WTC11 (cell line): ENCODE measurements at regions not wholly inside any gene's neighbourhood (a gene's known extent, or its start where the extent isn't known, plus 50 kb on each side); places are given as distances from the start of the nearest gene placed in this dataset.

Experiments used
- ATAC-seq: fragments of 200-7000 bp; cut with Tn5 transposase; 2 replicates; pipeline ENCODE4 v1.10.0; 2021; ENCODE audit warnings: mild to moderate bottlenecking, moderate library complexity
- CTCF ChIA-PET: fragments of 300-600 bp; sonication (Branson Sonifier 250); formaldehyde crosslinking; loops from one replicate; lab custom pipeline; 2021; ENCODE audit warnings: antibody characterized with exemption; lab: Charles Lee
- POLR2A ChIA-PET: fragments of 350-600 bp; sonication (Branson Sonifier 250); formaldehyde crosslinking; loops from one replicate; lab custom pipeline; 2021; ENCODE audit warnings: antibody characterized with exemption; lab: Charles Lee
- DNase-seq: peaks from one replicate; pipeline ENCODE4 v3.0.0; 2021; ENCODE audit warnings: low spot score
- H3K27ac Mint-ChIP-seq: 2 replicates; pipeline ENCODE4 v1.8.0; 2021; ENCODE audit warnings: mixed read lengths
- H3K27me3 Mint-ChIP-seq: 2 replicates; pipeline ENCODE4 v1.8.0; 2021; ENCODE audit warnings: low read depth, mild to moderate bottlenecking, moderate library complexity, mixed read lengths
- H3K36me3 Mint-ChIP-seq: 2 replicates; pipeline ENCODE4 v1.8.0; 2021; ENCODE audit warnings: mixed read lengths
- H3K4me1 Mint-ChIP-seq: 2 replicates; pipeline ENCODE4 v1.8.0; 2022; ENCODE audit warnings: mixed read lengths
- H3K4me3 Mint-ChIP-seq: 2 replicates; pipeline ENCODE4 v1.8.0; 2021; ENCODE audit warnings: mild to moderate bottlenecking, moderate library complexity, mixed read lengths
- H3K9me3 Mint-ChIP-seq: 2 replicates; pipeline ENCODE4 v1.8.0; 2021; ENCODE audit warnings: mixed read lengths
- ATF6 ChIP-seq: sonication (generic); formaldehyde crosslinking; IDR thresholded peaks from 2 replicates; pipeline ENCODE4 v1.8.1; 2023; ENCODE audit warnings: mild to moderate bottlenecking, missing genetic modification reagents
- FOXK1 ChIP-seq: sonication (generic); formaldehyde crosslinking; IDR thresholded peaks from 2 replicates; pipeline ENCODE4 v1.8.0; 2022; ENCODE audit warnings: mild to moderate bottlenecking, moderate library complexity, missing genetic modification reagents
- GRHL2 ChIP-seq: fragments of 250-450 bp; sonication (Bioruptor Pico); IDR thresholded peaks from 2 replicates; pipeline ENCODE4 v1.8.0; 2022; ENCODE audit warnings: mild to moderate bottlenecking, moderate library complexity; ENCODE audit not compliant: insufficient replicate concordance, severe bottlenecking
- IRF2 ChIP-seq: sonication (generic); formaldehyde crosslinking; IDR thresholded peaks from 2 replicates; pipeline ENCODE4 v1.8.0; 2022; ENCODE audit warnings: low read depth, missing genetic modification reagents, borderline replicate concordance
- JUN ChIP-seq: sonication (generic); formaldehyde crosslinking; IDR thresholded peaks from 2 replicates; pipeline ENCODE4 v1.8.0; 2023; ENCODE audit warnings: mild to moderate bottlenecking, missing genetic modification reagents
- MXD4 ChIP-seq: fragments of 250-450 bp; sonication (Bioruptor Pico); IDR thresholded peaks from 2 replicates; pipeline ENCODE4 v1.8.0; 2021; ENCODE audit warnings: mild to moderate bottlenecking, moderate library complexity, borderline replicate concordance
- NFYB ChIP-seq: sonication (generic); formaldehyde crosslinking; conservative IDR thresholded peaks from 2 replicates; pipeline ENCODE4 v1.8.0; 2022; ENCODE audit warnings: low read depth, missing genetic modification reagents
- NR1H2 ChIP-seq: sonication (generic); formaldehyde crosslinking; IDR thresholded peaks from 2 replicates; pipeline ENCODE4 v1.9.0; 2021; ENCODE audit warnings: mild to moderate bottlenecking, moderate library complexity, missing genetic modification reagents
- OVOL2 ChIP-seq: fragments of 250-450 bp; sonication (Bioruptor Pico); IDR thresholded peaks from 2 replicates; pipeline ENCODE4 v1.9.0; 2021; ENCODE audit warnings: mild to moderate bottlenecking, borderline replicate concordance
- PRDM15 ChIP-seq: sonication (generic); formaldehyde crosslinking; IDR thresholded peaks from 2 replicates; pipeline ENCODE4 v1.8.0; 2022; ENCODE audit warnings: missing genetic modification reagents
- PREB ChIP-seq: sonication (generic); formaldehyde crosslinking; IDR thresholded peaks from 2 replicates; pipeline ENCODE4 v1.8.1; 2022; ENCODE audit warnings: mild to moderate bottlenecking, missing genetic modification reagents, moderate library complexity, borderline replicate concordance
- PRRX2 ChIP-seq: fragments of 250-450 bp; sonication (Bioruptor Pico); IDR thresholded peaks from 2 replicates; pipeline ENCODE4 v1.8.0; 2021; ENCODE audit warnings: mild to moderate bottlenecking
- SMAD3 ChIP-seq: sonication (generic); formaldehyde crosslinking; IDR thresholded peaks from 2 replicates; pipeline ENCODE4 v1.8.0; 2022; ENCODE audit warnings: missing genetic modification reagents, mild to moderate bottlenecking, borderline replicate concordance
- SOX15 ChIP-seq: fragments of 250-450 bp; sonication (Bioruptor Pico); IDR thresholded peaks from 2 replicates; pipeline ENCODE4 v1.9.0; 2021; ENCODE audit warnings: mild to moderate bottlenecking
- SP1 ChIP-seq: sonication (generic); formaldehyde crosslinking; conservative IDR thresholded peaks from 2 replicates; pipeline ENCODE4 v1.8.1; 2022; ENCODE audit warnings: missing genetic modification reagents
- TEAD1 ChIP-seq: sonication (generic); formaldehyde crosslinking; IDR thresholded peaks from 2 replicates; pipeline ENCODE4 v1.8.0; 2022; ENCODE audit warnings: mild to moderate bottlenecking, missing genetic modification reagents
- ZBTB21 ChIP-seq: sonication (generic); formaldehyde crosslinking; IDR thresholded peaks from 2 replicates; pipeline ENCODE4 v1.8.1; 2023; ENCODE audit warnings: mild to moderate bottlenecking, missing genetic modification reagents, borderline replicate concordance
- ZNF232 ChIP-seq: sonication (generic); formaldehyde crosslinking; IDR thresholded peaks from 2 replicates; pipeline ENCODE4 v1.8.0; 2022; ENCODE audit warnings: mild to moderate bottlenecking, missing genetic modification reagents
- ZNF317 ChIP-seq: sonication (generic); formaldehyde crosslinking; IDR thresholded peaks from 2 replicates; pipeline ENCODE4 v1.8.1; 2023; ENCODE audit warnings: low read depth, mild to moderate bottlenecking, moderate library complexity, missing genetic modification reagents, borderline replicate concordance
- TF ChIP-seq, protein P1 (sequence below): sonication (generic); formaldehyde crosslinking; IDR thresholded peaks from 2 replicates; pipeline ENCODE4 v1.8.0; 2022; ENCODE audit warnings: mild to moderate bottlenecking, missing genetic modification reagents
- TF ChIP-seq, protein P2 (sequence below): sonication (generic); formaldehyde crosslinking; conservative IDR thresholded peaks from 2 replicates; pipeline ENCODE4 v1.8.1; 2023; ENCODE audit warnings: mild to moderate bottlenecking, low read depth, missing genetic modification reagents, moderate library complexity
- TF ChIP-seq, protein P3 (sequence below): sonication (generic); formaldehyde crosslinking; conservative IDR thresholded peaks from 2 replicates; pipeline ENCODE4 v1.8.1; 2022; ENCODE audit warnings: mild to moderate bottlenecking, missing genetic modification reagents

GRCh38 chr12:59401862-59402261 is 194.0 kb upstream of the SLC16A7 start (continued):
- no peak for TF ChIP-seq PRRX2 (CRISPR knock-in tag)
- no peak for TF ChIP-seq JUN

DNA sequence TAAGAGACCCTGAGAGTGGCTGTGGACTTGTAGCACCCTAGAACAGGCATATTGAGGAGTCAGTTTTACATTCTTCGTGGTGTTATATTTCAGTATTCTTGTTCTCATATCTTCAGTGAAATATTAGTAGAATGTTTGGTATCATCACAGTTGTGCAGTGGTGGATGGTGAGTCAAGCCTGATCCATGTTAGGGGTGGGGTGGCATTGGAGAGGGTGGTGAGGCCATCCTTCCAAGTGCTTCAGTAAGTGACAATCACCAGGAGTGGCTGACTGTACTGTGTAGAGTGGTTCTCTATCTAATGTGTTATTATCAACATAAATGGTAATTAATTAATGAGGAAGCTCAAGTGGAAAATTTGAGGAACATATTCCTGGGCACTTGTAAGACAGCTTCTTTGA is 197.7 kb upstream of the SLC16A7 start:
- ChIA-PET POLR2A (no interaction called here), CTCF (interaction anchor here (1.0 kb wide), 1 partner anchor 9 kb away, joined by 3 read pairs; no protein-coding TSS in a partner anchor)
- Mint-ChIP-seq H3K27ac (no peak overlapping the region), H3K4me1 (peaks cover 2% of the 10 kb centered on the region), H3K9me3 (peaks cover 26% of the 10 kb centered on the region), H3K36me3 (peaks cover 11% of the 10 kb centered on the region), H3K27me3 (no peaks in the 10 kb centered on the region), H3K4me3 (no peak overlapping the region)
- ATAC-seq (no peak), DNase-seq (no peak)
- no peak for TF ChIP-seq SMAD3 (CRISPR knock-in tag)
- no peak for TF ChIP-seq MXD4 (CRISPR knock-in tag)
- no peak for TF ChIP-seq ATF6 (CRISPR knock-in tag)
- no peak for TF ChIP-seq FOXK1
- TF ChIP-seq ZNF232 (CRISPR knock-in tag): no peak
- no peak for TF ChIP-seq SOX15 (CRISPR knock-in tag)
- no peak for TF ChIP-seq ZBTB21 (CRISPR knock-in tag)
- no peak for TF ChIP-seq PRDM15 (CRISPR knock-in tag)
- TF ChIP-seq, protein P1, sequence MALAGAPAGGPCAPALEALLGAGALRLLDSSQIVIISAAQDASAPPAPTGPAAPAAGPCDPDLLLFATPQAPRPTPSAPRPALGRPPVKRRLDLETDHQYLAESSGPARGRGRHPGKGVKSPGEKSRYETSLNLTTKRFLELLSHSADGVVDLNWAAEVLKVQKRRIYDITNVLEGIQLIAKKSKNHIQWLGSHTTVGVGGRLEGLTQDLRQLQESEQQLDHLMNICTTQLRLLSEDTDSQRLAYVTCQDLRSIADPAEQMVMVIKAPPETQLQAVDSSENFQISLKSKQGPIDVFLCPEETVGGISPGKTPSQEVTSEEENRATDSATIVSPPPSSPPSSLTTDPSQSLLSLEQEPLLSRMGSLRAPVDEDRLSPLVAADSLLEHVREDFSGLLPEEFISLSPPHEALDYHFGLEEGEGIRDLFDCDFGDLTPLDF (CRISPR knock-in tag): no peak
- TF ChIP-seq, protein P2, sequence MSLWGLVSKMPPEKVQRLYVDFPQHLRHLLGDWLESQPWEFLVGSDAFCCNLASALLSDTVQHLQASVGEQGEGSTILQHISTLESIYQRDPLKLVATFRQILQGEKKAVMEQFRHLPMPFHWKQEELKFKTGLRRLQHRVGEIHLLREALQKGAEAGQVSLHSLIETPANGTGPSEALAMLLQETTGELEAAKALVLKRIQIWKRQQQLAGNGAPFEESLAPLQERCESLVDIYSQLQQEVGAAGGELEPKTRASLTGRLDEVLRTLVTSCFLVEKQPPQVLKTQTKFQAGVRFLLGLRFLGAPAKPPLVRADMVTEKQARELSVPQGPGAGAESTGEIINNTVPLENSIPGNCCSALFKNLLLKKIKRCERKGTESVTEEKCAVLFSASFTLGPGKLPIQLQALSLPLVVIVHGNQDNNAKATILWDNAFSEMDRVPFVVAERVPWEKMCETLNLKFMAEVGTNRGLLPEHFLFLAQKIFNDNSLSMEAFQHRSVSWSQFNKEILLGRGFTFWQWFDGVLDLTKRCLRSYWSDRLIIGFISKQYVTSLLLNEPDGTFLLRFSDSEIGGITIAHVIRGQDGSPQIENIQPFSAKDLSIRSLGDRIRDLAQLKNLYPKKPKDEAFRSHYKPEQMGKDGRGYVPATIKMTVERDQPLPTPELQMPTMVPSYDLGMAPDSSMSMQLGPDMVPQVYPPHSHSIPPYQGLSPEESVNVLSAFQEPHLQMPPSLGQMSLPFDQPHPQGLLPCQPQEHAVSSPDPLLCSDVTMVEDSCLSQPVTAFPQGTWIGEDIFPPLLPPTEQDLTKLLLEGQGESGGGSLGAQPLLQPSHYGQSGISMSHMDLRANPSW (CRISPR knock-in tag): no peak
- TF ChIP-seq PREB (CRISPR knock-in tag): no peak
- TF ChIP-seq, protein P3, sequence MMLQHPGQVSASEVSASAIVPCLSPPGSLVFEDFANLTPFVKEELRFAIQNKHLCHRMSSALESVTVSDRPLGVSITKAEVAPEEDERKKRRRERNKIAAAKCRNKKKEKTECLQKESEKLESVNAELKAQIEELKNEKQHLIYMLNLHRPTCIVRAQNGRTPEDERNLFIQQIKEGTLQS (CRISPR knock-in tag): no peak
- no peak for TF ChIP-seq NFYB (CRISPR knock-in tag)
- no peak for TF ChIP-seq ZNF317 (CRISPR knock-in tag)
- no peak for TF ChIP-seq GRHL2 (CRISPR knock-in tag)
- TF ChIP-seq TEAD1: no peak
- TF ChIP-seq NR1H2 (CRISPR knock-in tag): no peak
- TF ChIP-seq SP1: no peak
- no peak for TF ChIP-seq OVOL2 (CRISPR knock-in tag)
- TF ChIP-seq IRF2 (CRISPR knock-in tag): no peak
